Astrocyte (in vitro differentiated cells and primary cell): ENCODE measurements at regions not wholly inside any gene's neighbourhood (a gene's known extent, or its start where the extent isn't known, plus 50 kb on each side); places are given as distances from the start of the nearest gene placed in this dataset.

Source experiments
- CTCF ChIP-seq: IDR thresholded peaks from 2 replicates; pipeline ENCODE4 v1.5.1; 2011; ENCODE audit warnings: low read depth, mild to moderate bottlenecking, inconsistent platforms, low read length, moderate library complexity; ENCODE audit not compliant: insufficient read depth
- EZH2 ChIP-seq: IDR thresholded peaks from 2 replicates; pipeline ENCODE4 v1.6.1; 2012; ENCODE audit warnings: mild to moderate bottlenecking, low read length, inconsistent platforms; ENCODE audit not compliant: insufficient read depth

GRCh38 chr20:48470141-48470540 is 357.7 kb downstream of the PREX1 start:
- TF ChIP-seq EZH2 (no peak), CTCF (no peak)
